ENCODE measurements at regions not wholly inside any gene's neighbourhood (a gene's known extent, or its start where the extent isn't known, plus 50 kb on each side); places are given as distances from the start of the nearest gene placed in this dataset.

DNA sequence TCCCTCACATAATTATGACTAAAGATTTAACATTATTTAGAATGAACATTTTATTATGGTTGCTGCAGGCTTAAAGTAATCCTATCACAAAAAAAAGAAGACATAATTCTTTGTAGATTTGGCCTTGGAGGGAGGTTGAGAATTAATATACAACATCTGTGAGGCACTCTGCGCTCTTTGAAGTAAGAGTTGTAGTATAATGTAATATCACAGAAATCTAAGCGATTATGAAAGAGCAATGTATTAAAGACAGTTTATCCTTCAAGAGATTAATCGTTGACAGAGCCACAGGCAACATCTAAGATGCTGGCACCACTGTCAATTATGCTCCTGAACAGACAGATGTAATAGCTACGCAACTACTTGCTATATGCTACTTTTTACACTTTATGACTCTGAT, 946.8 kb downstream of the GRIK2 start:
- DNase-seq (ENCODE audit: low spot score) = no peak
- TF ChIP-seq, protein P1, sequence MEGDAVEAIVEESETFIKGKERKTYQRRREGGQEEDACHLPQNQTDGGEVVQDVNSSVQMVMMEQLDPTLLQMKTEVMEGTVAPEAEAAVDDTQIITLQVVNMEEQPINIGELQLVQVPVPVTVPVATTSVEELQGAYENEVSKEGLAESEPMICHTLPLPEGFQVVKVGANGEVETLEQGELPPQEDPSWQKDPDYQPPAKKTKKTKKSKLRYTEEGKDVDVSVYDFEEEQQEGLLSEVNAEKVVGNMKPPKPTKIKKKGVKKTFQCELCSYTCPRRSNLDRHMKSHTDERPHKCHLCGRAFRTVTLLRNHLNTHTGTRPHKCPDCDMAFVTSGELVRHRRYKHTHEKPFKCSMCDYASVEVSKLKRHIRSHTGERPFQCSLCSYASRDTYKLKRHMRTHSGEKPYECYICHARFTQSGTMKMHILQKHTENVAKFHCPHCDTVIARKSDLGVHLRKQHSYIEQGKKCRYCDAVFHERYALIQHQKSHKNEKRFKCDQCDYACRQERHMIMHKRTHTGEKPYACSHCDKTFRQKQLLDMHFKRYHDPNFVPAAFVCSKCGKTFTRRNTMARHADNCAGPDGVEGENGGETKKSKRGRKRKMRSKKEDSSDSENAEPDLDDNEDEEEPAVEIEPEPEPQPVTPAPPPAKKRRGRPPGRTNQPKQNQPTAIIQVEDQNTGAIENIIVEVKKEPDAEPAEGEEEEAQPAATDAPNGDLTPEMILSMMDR (IDR thresholded peaks at IDR 0.05) = no peak
- H3K27ac ChIP-seq = no peak overlapping the region
- no peak overlapping the region for H3K4me3 ChIP-seq

DNA sequence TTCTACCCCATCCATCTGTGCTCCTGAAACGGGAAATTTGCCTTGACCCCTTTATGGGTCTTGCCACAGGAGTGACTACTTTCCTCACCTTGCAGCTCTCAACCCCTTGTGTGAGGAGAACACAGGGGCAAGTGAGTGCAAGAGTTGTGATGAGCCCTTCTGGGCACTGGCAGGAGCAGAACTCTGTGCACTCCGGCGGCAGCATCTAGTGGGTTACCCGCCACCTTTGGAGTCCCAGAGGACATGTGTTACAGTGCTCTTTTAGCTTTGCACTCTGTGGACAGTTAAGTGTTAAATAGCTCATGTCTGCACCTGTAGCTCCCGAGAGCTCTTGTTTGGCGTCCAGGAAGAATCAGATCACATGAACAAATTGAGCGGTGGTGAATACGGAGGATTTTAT, 940.2 kb downstream of the GRIK2 start:
- TF ChIP-seq, protein P1 (IDR thresholded peaks at IDR 0.05) = no peak
- Histone ChIP-seq H3K4me3 (no peak overlapping the region), H3K27ac (no peak overlapping the region)
- no peak for DNase-seq (ENCODE audit: low spot score)

DNA sequence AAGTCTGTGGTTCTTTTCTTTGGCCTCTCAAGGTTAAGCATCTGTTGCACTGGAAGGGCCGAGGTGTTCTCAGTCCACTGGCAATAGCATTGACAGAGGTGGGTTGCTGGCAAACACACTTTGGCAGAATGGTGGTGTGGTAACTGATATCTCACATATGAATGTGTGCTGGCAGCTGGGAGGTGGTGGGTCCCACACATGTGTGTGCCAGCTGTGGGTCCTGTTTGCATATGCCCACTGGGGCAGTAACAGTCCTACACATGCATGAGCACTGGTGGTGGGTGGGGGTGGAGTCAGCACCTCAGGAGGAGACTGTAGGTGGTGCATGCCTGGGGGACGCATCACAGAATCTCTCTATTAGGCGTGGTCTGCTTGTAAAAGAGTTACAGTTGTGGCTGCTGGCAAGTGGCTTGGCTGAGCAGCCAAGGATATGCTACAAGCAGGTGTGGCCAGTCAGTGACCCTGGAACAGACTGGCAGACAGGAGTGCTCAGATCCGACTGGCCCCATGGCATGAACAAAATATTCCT, 934.3 kb downstream of the GRIK2 start:
- Histone ChIP-seq H3K27ac (no peak overlapping the region), H3K4me3 (no peak overlapping the region)
- TF ChIP-seq, protein P1 (IDR thresholded peaks at IDR 0.05) = no peak
- no peak for DNase-seq (ENCODE audit: low spot score)

DNA sequence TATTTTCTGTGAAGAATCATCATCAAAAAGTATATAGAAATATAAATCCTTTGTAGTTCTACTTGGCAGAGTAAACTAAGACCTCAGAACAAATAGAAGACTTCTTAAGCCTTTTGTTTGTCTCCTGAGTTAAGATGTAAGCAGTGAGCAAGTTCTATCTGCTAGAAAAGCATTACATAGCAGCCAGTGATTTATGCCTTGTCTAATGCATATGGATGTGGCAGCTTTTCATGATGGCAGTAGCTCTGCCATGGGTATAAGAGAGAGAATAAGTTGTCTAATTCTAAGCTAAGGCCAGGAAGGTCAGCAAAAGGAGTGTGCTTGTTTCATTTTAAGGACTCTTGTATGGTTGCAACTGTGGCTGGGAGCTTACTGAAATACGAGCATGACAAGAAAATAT, 920.2 kb downstream of the GRIK2 start:
- Histone ChIP-seq H3K4me3 (no peak overlapping the region), H3K27ac (no peak overlapping the region)
- TF ChIP-seq, protein P1 (IDR thresholded peaks at IDR 0.05) = no peak
- DNase-seq (ENCODE audit: low spot score) = no peak

DNA sequence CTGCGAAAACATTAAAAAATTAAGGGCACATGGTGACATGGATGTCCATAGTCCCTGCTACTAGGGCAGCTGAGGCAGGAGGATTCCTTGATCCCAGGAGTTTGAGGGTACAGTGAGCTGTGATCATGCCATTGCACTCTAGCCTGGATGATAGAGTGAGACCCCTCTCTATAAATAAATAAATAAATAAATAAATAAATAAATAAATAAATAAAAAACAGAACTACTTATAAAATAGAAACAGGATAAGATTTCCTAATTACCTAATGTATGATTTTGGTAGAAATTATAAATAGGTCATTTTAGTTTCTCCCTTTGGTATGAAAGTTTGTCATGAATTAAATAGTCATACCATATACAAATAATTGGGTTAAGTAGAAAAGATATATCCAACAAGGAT, 916.2 kb downstream of the GRIK2 start:
- DNase-seq (ENCODE audit: low spot score) = no peak
- no peak overlapping the region for H3K27ac ChIP-seq
- H3K4me3 ChIP-seq = no peak overlapping the region
- TF ChIP-seq, protein P1 (IDR thresholded peaks at IDR 0.05) = no peak

DNA sequence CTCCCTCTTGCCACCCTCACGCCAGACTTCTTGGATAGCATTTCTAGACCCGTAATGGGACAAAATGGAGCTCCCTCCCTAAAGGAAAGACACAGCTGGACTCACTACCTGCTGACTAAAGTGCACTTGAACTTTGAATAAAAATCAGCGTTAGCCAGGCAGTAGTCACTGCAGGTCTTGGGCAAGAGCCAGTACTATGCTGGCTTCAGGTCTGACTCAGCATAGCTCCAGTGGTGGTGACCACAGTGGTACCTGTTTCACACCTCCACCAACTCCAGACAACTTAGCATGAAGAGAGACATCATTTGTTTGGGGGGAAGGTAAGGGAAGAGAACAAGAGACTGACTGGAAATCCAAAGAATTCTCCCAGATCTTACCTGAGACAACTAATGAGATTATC, 906.8 kb downstream of the GRIK2 start:
- H3K4me3 ChIP-seq = no peak overlapping the region
- no peak for DNase-seq (ENCODE audit: low spot score)
- no peak overlapping the region for H3K27ac ChIP-seq
- TF ChIP-seq, protein P1 (IDR thresholded peaks at IDR 0.05) = no peak

DNA sequence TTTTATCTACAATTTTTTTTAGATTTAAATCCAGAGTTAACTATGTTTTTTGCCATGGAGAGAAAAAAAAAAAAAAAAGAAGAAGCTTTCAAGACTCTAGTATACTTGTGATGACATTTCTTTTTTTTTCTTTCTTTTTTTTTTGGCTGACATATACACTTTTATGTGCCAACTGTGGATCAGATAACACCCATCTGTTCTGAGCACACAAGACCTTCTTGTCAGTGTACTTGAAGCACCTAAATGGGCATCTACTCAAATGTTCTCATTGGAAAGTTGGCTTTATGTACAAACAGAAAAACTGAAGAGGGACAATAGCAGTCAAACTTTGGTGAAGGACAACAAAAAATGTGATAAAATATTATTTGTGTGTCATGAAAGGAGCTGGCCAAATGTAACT, 904.5 kb downstream of the GRIK2 start:
- Histone ChIP-seq H3K4me3 (no peak overlapping the region), H3K27ac (no peak overlapping the region)
- DNase-seq (ENCODE audit: low spot score) = no peak
- TF ChIP-seq, protein P1 (IDR thresholded peaks at IDR 0.05) = no peak
